ENCODE measurements at regions not wholly inside any gene's neighbourhood (a gene's known extent, or its start where the extent isn't known, plus 50 kb on each side); places are given as distances from the start of the nearest gene placed in this dataset.

DNA sequence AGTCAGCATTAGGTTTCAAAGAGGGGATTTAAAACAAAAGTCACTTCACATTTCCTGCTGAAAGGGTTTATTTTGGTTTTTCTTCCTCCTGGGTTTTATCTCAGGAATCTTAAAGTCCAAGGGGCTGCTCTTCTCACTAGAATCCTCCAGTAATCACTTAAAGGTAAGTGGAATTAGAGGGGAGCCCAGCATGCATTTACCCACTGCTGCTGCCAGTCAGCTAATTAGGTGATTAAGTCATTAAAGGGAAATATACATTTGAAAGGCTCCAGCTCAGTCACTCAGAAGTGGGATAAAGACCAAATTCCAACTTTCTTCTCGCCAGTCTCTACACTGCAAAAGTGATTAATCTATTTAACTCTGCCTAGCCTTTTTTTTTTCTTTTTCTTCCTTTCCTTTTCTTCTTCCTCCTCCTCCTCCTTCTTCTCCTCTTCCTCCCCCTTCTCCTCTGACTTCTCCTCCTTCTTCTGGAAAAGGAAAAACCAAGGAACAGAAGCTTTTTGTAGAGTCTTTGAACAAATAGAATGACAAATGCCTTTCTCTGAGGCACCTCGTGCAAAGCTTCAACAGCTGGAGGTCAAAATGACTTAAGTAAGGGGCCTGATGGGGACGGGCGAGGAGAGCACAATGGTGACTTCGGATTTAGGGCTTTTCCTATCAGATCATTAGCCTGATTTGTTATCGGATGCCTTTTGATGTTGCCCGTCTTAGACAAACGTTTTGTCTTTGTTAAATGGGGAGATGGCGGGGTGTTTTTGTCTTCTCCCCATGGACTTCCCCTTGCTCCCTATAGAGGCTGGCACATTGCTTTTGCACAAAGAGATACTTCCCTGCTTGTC lies 617.6 kb downstream of the IRX1 start:
- DNase-seq (ENCODE audit: low spot score) = no peak
- no peak overlapping the region for H3K27ac ChIP-seq (ENCODE audit: low read depth, low read length, poor library complexity, severe bottlenecking)
- no TSS peak for BruUV-seq (replicated peaks)
- H4K20me1 ChIP-seq (ENCODE audit: insufficient read depth, low read length) = no peaks in the 10 kb centered on the region
- no peak overlapping the region for H3K4me2 ChIP-seq (ENCODE audit: low read length)
- H3K79me2 ChIP-seq (ENCODE audit: insufficient read depth, low read depth, low read length) = no peaks in the 10 kb centered on the region
- no peak for TF ChIP-seq EZH2phosphoT487 (IDR thresholded peaks at IDR 0.05; ENCODE audit: borderline replicate concordance, low read depth, low read length)
- TF ChIP-seq, protein P1, sequence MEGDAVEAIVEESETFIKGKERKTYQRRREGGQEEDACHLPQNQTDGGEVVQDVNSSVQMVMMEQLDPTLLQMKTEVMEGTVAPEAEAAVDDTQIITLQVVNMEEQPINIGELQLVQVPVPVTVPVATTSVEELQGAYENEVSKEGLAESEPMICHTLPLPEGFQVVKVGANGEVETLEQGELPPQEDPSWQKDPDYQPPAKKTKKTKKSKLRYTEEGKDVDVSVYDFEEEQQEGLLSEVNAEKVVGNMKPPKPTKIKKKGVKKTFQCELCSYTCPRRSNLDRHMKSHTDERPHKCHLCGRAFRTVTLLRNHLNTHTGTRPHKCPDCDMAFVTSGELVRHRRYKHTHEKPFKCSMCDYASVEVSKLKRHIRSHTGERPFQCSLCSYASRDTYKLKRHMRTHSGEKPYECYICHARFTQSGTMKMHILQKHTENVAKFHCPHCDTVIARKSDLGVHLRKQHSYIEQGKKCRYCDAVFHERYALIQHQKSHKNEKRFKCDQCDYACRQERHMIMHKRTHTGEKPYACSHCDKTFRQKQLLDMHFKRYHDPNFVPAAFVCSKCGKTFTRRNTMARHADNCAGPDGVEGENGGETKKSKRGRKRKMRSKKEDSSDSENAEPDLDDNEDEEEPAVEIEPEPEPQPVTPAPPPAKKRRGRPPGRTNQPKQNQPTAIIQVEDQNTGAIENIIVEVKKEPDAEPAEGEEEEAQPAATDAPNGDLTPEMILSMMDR (conservative IDR thresholded peaks at IDR 0.05; ENCODE audit: low read length) = no peak
- no peak overlapping the region for H3K4me3 ChIP-seq (ENCODE audit: low read depth, low read length, poor library complexity, severe bottlenecking)
- no peak overlapping the region for H2AFZ ChIP-seq (ENCODE audit: low read length)
- H3K9me3 ChIP-seq (ENCODE audit: low read length) = no peaks in the 10 kb centered on the region
- H3K4me1 ChIP-seq (ENCODE audit: insufficient read depth, low read length, poor library complexity, severe bottlenecking) = no peaks in the 10 kb centered on the region
- H3K36me3 ChIP-seq (ENCODE audit: insufficient read depth, low read length) = no peaks in the 10 kb centered on the region
- ChIA-PET CTCF (ENCODE audit: unreplicated experiment) (no interaction called here), POLR2A (interaction anchor here (0.6 kb wide), 1 partner anchor 1911 kb away, joined by 3 read pairs; no protein-coding TSS in a partner anchor)
- intact Hi-C loops (cut with micrococcal nuclease; ENCODE audit: unreplicated experiment) = no loop called here
- H3K9me2 ChIP-seq (ENCODE audit: insufficient read depth, low read length) = no peaks in the 10 kb centered on the region

DNA sequence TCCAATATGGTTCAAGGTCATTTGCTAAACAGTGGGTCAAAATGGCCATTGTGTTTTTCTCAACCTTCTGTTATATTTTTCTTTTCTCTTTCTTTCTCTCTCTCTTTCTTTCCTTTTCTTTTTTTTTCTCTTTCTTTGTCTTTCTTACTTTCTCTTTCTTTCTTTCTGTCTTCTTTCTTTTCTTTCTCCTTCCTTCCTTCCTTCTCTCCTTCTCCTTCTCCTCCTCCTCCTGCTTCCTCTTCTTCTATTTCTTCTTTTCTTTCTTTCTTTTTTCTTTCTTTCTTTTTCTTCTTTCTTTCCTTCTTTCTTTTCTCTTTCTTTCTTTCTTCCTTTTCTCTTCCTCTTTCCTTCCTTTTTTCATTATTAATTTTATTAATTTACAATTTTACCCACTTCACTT lies 619.5 kb downstream of the IRX1 start:
- POLR2A ChIA-PET = interaction anchor here (0.6 kb wide), 1 partner anchor 37 kb away, joined by 3 read pairs; no protein-coding TSS in a partner anchor
- Histone ChIP-seq H3K4me3 (ENCODE audit: low read depth, low read length, poor library complexity, severe bottlenecking) (no peak overlapping the region), H3K79me2 (ENCODE audit: insufficient read depth, low read depth, low read length) (no peaks in the 10 kb centered on the region), H3K4me2 (ENCODE audit: low read length) (no peak overlapping the region), H4K20me1 (ENCODE audit: insufficient read depth, low read length) (no peaks in the 10 kb centered on the region), H3K27ac (ENCODE audit: low read depth, low read length, poor library complexity, severe bottlenecking) (no peak overlapping the region), H3K9me3 (ENCODE audit: low read length) (no peaks in the 10 kb centered on the region), H3K4me1 (ENCODE audit: insufficient read depth, low read length, poor library complexity, severe bottlenecking) (no peaks in the 10 kb centered on the region), H2AFZ (ENCODE audit: low read length) (no peak overlapping the region), H3K36me3 (ENCODE audit: insufficient read depth, low read length) (no peaks in the 10 kb centered on the region), H3K9me2 (ENCODE audit: insufficient read depth, low read length) (no peaks in the 10 kb centered on the region)
- TF ChIP-seq EZH2phosphoT487 (IDR thresholded peaks at IDR 0.05; ENCODE audit: borderline replicate concordance, low read depth, low read length) = no peak
- TF ChIP-seq, protein P1 (conservative IDR thresholded peaks at IDR 0.05; ENCODE audit: low read length) = no peak
- BruUV-seq (replicated peaks) = no TSS peak
- CTCF ChIA-PET (ENCODE audit: unreplicated experiment) = no interaction called here
- intact Hi-C loops (cut with micrococcal nuclease; ENCODE audit: unreplicated experiment) = no loop called here
- no peak for DNase-seq (ENCODE audit: low spot score)

DNA sequence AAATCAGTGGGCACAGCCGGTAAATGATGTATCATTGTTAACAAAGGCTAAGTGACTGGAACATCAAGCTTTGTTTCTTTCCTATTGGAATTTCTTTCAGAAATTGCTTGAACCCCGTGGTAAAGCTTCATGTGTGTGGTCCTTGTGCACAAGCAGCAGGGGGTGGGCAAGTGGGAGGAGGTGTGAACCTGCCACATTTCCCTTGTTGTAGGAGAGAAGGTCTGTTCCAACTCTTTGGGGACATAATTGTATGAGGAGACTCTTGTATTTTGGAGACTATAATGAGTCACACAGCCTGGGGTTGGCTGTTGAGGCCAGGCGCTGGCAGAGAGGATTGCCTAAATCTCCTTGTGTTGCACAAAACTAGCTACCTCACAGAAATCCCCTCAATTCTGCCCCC lies 620.5 kb downstream of the IRX1 start:
- H3K4me2 ChIP-seq (ENCODE audit: low read length) = no peak overlapping the region
- POLR2A ChIA-PET = no interaction called here
- no peak overlapping the region for H2AFZ ChIP-seq (ENCODE audit: low read length)
- H3K79me2 ChIP-seq (ENCODE audit: insufficient read depth, low read depth, low read length) = no peaks in the 10 kb centered on the region
- BruUV-seq (replicated peaks) = no TSS peak
- H3K4me3 ChIP-seq (ENCODE audit: low read depth, low read length, poor library complexity, severe bottlenecking) = no peak overlapping the region
- DNase-seq (ENCODE audit: low spot score) = no peak
- H3K9me3 ChIP-seq (ENCODE audit: low read length) = no peaks in the 10 kb centered on the region
- CTCF ChIA-PET (ENCODE audit: unreplicated experiment) = no interaction called here
- no peaks in the 10 kb centered on the region for H3K9me2 ChIP-seq (ENCODE audit: insufficient read depth, low read length)
- H4K20me1 ChIP-seq (ENCODE audit: insufficient read depth, low read length) = no peaks in the 10 kb centered on the region
- intact Hi-C loops (cut with micrococcal nuclease; ENCODE audit: unreplicated experiment) = no loop called here
- no peaks in the 10 kb centered on the region for H3K4me1 ChIP-seq (ENCODE audit: insufficient read depth, low read length, poor library complexity, severe bottlenecking)
- H3K36me3 ChIP-seq (ENCODE audit: insufficient read depth, low read length) = no peaks in the 10 kb centered on the region
- H3K27ac ChIP-seq (ENCODE audit: low read depth, low read length, poor library complexity, severe bottlenecking) = no peak overlapping the region
- TF ChIP-seq EZH2phosphoT487 (IDR thresholded peaks at IDR 0.05; ENCODE audit: borderline replicate concordance, low read depth, low read length) = no peak
- TF ChIP-seq, protein P1 (conservative IDR thresholded peaks at IDR 0.05; ENCODE audit: low read length) = no peak

Measured in OCI-LY7 (cell line).